Motor neuron (in vitro differentiated cells): ENCODE measurements at regions not wholly inside any gene's neighbourhood (a gene's known extent, or its start where the extent isn't known, plus 50 kb on each side); places are given as distances from the start of the nearest gene placed in this dataset.

Experiments
- ATAC-seq, 8 experiments: fragments of 200-7000 bp; cut with Tn5 transposase; replicated peaks in 6 of 8; 2 replicates each; pipeline ENCODE4 v1.8.0; 2021; ENCODE audit warnings: mild to moderate bottlenecking in 8 of 8, moderate library complexity in 8 of 8
- H3K27ac ChIP-seq, 2 donors: fragments of 250-450 bp; sonication (Bioruptor Pico); 2 replicates each; pipeline ENCODE4 v1.9.0; 2021; ENCODE audit warnings: antibody characterized with exemption in 2 of 2, mild to moderate bottlenecking in 2 of 2, moderate library complexity in 1 of 2
- H3K4me1 ChIP-seq, 2 donors: fragments of 250-450 bp; sonication (Bioruptor Pico); replicated peaks in 1 of 2; 2 replicates each; pipeline ENCODE4 v1.6.1; 2021; ENCODE audit warnings: antibody characterized with exemption in 2 of 2, mild to moderate bottlenecking in 2 of 2, moderate library complexity in 1 of 2
- H3K4me3 ChIP-seq, 5 donors: fragments of 250-450 bp; sonication (Bioruptor Pico); 2 replicates each; pipeline ENCODE4 v1.9.0; 2021; ENCODE audit warnings: antibody characterized with exemption in 5 of 5, mild to moderate bottlenecking in 5 of 5, moderate library complexity in 4 of 5
- WGBS, 10 experiments: fragments of 450-650 bp; shearing (Covaris generic); methylation state at CpG; one replicate each; pipeline ENCODE4 v1.0.0; 2022; 5-methylcytosine and 5-hydroxymethylcytosine counted together
- in situ Hi-C, 9 experiments: fragments of 400-800 bp; cut with MboI; loops; one replicate each; pipeline ENCODE4 v1.15.0; 2021; ENCODE audit warnings: low sequenced_read_pairs in 9 of 9, low pct_unique_long_range_greater_than_20kb in 2 of 9; ENCODE audit not compliant: unreplicated experiment in 9 of 9

DNA sequence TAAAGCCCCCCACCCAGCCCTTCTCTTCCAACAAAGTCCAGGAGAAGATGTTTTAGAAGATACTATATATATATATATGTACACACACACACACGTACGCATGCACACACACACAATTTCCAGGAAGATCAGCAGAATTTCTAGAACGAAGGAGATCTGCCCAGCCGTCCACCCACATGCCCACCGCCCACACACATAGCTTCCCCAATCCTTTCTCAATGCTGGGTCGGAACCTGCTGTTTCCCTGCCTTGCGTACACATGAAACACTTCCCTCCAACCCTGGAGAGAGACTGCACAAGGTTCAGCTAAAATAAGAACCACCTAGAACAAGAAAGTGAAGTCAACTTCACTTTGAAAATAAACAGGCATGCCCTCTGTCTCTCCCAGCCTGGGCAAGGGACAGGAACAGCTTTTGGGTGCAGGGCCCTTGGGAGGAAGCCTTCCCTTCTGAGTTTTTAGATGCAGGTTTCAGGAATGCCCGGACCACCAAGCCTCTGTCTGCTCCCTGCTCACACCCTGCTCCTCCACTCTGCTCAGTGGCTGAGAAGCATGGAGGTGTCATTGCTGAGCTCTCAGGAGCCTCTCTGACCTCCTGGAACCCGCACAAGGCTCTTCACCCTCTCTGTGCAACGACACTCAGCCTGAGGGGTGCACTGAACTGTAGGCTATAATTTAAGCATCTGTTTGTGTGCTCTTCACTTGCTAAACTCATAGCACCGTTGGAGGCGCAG is 149.4 kb downstream of the C5orf15 start:
- no peaks in the 10 kb centered on the region for H3K4me1 ChIP-seq
- no peak overlapping the region for H3K4me3 ChIP-seq
- in situ Hi-C loops, result no loop called here
- 57 to 100% (median 83%) methylated on average over 1 to 7 of the region's 12 CpGs; no CpG with 5 or more reads in 2 of the 10 experiments for WGBS, 10 experiments
- H3K27ac ChIP-seq, result no peak overlapping the region
- ATAC-seq, result no peak

DNA sequence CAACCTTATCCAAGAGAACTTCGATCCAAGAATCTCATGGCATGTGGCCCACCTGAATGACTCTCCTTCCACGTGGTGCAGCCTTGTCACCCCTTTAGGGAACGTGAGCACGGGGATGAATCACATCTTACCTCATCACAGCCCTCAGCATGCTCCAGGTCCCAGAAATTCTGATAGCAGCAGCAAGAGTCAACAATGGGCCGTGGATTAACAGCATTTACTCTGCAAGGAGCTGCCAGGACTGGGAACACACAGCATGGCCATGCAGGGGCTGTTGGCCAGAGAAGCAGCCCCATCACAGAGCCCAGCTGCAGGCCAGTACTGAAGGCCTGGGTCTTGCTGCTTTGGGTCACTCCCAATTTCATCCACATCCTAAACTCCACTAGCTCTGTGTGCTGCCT is 150.4 kb downstream of the C5orf15 start:
- Histone ChIP-seq H3K4me1 (no peaks in the 10 kb centered on the region), H3K27ac (no peak overlapping the region), H3K4me3 (no peak overlapping the region)
- 0 to 100% (median 63%) methylated on average over 1 to 5 of the region's 5 CpGs; no CpG with 5 or more reads in 1 of the 10 experiments for WGBS, 10 experiments
- peak in 3 of 8 experiments; percentile 15 to 58 (median 46) for ATAC-seq
- in situ Hi-C loops, result no loop called here

DNA sequence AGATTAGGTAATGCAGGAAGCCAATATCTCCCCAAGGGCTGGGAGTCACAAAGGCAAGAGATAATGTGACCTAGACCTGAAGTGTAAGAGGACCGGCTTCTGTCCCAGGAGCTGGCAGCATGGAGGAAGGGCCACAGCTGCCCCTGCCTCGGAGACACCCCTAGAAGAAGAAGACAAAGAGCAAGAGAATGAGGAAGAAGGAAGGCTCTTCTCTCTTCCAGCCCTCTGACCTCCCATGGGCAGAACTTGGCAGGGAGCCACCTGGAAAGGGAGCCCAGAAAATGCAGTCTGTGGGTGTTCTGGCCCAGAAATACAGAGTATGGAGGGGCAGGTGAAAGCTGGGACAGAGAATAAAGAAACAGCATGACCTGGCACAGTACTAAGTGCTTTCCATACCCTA is 151.0 kb downstream of the C5orf15 start:
- Histone ChIP-seq H3K4me1 (no peaks in the 10 kb centered on the region), H3K4me3 (no peak overlapping the region), H3K27ac (no peak overlapping the region)
- in situ Hi-C loops, result no loop called here
- no peak for ATAC-seq
- 20 to 70% (median 65%) methylated on average over 1 to 2 of the region's 2 CpGs; no CpG with 5 or more reads in 6 of the 10 experiments for WGBS, 10 experiments

DNA sequence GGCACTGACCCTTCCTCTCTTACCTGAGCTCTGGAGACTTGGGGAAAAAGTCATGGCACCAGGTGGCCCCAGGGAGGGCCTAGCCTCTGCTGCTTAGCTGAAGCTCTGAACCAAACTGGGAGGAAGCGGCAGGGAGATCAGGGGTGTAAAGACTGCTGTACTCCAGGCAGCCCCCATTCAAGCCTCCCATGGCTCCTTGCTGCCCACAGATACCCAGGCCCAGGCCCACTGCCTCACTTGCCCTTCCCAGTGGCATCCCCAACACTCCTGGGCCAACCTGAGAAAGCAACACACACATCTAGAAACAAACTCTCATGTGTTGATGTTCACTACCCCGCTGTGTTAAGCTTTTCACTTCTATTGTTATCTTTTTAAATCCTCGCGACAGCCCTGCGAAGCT is 151.6 kb downstream of the C5orf15 start:
- no peak overlapping the region for H3K4me3 ChIP-seq
- in situ Hi-C loops, result no loop called here
- 34 to 100% (median 73%) methylated on average over 1 to 4 of the region's 5 CpGs; no CpG with 5 or more reads in 2 of the 10 experiments for WGBS, 10 experiments
- ATAC-seq, result no peak
- H3K27ac ChIP-seq, result no peak overlapping the region
- no peaks in the 10 kb centered on the region for H3K4me1 ChIP-seq

- peak in 4 of 8 experiments; percentile 18 to 98 (median 87) for ATAC-seq
- in situ Hi-C loops, result no loop called here
- WGBS, 10 experiments, result 0 to 91% (median 0%) methylated on average over 1 to 5 of the region's 8 CpGs; no CpG with 5 or more reads in 3 of the 10 experiments
- Histone ChIP-seq H3K4me1 (no peaks in the 10 kb centered on the region), H3K4me3 (no peak overlapping the region), H3K27ac (no peak overlapping the region)
Measured at GRCh38 chr5:133814152-133814551, 154.3 kb downstream of the C5orf15 start.

DNA sequence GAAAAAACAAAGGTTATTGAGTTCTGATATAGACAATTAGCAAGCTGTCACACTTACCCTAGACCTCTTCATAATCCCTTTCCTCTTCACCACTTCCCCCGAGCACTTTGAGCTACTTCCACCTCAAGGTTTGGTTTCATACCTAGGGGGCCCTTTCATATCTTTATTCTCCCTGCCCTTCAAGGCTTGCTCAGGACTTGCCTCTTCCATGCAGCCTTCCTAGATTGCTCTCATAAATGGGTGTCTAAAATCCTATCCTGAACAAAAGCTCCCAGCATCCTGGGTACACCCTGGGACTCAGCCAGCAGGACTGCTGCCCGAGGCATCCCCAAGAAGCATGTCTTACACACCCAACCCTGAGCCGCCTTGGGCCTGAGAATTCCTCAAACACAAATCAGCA is 157.3 kb downstream of the C5orf15 start:
- Histone ChIP-seq H3K4me1 (no peaks in the 10 kb centered on the region), H3K27ac (no peak overlapping the region), H3K4me3 (no peak overlapping the region)
- ATAC-seq, result no peak
- whole genome bisulfite sequencing, 10 experiments, result 17 to 100% (median 80%) methylated on average over 1 to 3 of the region's 3 CpGs; no CpG with 5 or more reads in 1 of the 10 experiments
- in situ Hi-C loops, result no loop called here

DNA sequence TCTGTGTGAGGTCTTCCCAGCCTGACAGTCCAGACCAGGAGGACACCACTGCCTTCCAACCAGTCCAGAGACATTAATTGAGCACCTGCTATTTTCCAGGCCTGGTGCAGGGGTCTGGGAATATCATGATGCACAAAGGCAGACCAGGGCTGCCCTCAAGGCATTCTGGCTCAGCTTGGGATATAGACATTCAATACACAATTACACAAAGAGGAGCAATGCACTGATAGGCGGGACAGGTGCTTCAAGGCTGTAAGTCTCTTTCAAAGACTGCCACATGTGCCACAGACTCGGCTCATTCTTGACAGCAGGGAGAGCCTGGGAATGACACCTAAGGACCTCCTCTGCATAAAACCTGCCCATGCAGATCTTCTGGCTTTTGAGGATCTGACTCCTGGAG is 158.6 kb downstream of the C5orf15 start:
- Histone ChIP-seq H3K4me1 (no peaks in the 10 kb centered on the region), H3K4me3 (no peak overlapping the region), H3K27ac (no peak overlapping the region)
- ATAC-seq, result no peak
- in situ Hi-C loops, result no loop called here
- WGBS, 10 experiments, result 29 to 60% (median 58%) methylated on average over 1 to 2 of the region's 2 CpGs; no CpG with 5 or more reads in 7 of the 10 experiments

DNA sequence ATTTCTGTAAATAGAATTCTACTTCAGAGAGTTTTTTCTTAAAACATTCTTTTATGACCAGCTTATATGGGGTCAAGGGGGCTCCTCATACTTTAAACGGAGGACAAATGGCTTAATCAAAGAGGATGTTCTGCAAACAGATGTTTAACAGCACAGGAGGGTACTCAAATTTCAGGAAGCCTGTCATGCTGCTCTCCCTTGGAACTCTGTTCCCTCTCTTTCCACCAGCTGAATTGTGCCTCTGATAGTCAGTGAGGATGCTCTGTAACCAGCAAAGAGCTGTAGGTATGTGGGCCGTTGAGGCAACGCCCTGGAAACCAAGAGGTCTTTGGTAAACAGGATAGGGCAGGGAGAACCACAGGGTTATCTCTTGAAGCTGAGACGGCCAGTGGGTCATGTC is 161.1 kb downstream of the C5orf15 start:
- in situ Hi-C loops, result no loop called here
- 0 to 79% (median 26%) methylated on average over 1 to 3 of the region's 4 CpGs; no CpG with 5 or more reads in 3 of the 10 experiments for WGBS, 10 experiments
- Histone ChIP-seq H3K27ac (no peak overlapping the region), H3K4me3 (no peak overlapping the region), H3K4me1 (no peaks in the 10 kb centered on the region)
- no peak for ATAC-seq

- Histone ChIP-seq H3K4me3 (no peak overlapping the region), H3K4me1 (no peaks in the 10 kb centered on the region), H3K27ac (no peak overlapping the region)
- WGBS, 10 experiments, result 30 to 100% (median 57%) methylated on average over 1 to 2 of the region's 3 CpGs; no CpG with 5 or more reads in 3 of the 10 experiments
- in situ Hi-C loops, result no loop called here
- no peak for ATAC-seq
Measured at GRCh38 chr5:133806847-133807246, 161.6 kb downstream of the C5orf15 start.

- H3K4me3 ChIP-seq, result no peak overlapping the region
- no peak overlapping the region for H3K27ac ChIP-seq
- no peaks in the 10 kb centered on the region for H3K4me1 ChIP-seq
- in situ Hi-C loops, result no loop called here
- 17 to 100% (median 76%) methylated on average over 1 to 7 of the region's 8 CpGs; no CpG with 5 or more reads in 1 of the 10 experiments for WGBS, 10 experiments
- ATAC-seq, result peak in 3 of 8 experiments; percentile 20 to 100 (median 99)
Measured at GRCh38 chr5:133801955-133802751, 166.3 kb downstream of the C5orf15 start.

DNA sequence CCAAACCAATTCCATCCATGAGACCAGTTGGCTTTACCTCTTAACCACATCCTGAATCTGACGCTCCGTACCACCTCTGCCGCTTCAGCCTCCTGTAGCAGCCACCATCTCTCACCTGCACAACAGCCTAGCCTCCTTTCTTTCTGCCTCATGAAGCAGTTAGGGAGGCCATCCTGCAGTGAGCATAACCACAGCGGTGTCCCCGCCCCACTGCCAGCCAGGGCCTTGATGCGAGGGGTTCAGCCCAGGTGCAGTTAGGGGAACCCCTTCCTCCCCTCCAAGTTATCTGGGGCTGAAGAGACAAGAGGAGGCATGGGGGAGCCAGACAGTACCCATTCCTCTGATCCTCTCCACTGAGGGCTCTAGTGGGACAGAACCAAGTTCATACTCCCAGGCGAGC is 167.0 kb downstream of the C5orf15 start:
- in situ Hi-C loops, result no loop called here
- 0 to 100% (median 61%) methylated on average over 1 to 6 of the region's 7 CpGs; no CpG with 5 or more reads in 6 of the 10 experiments for WGBS, 10 experiments
- ATAC-seq, result no peak
- Histone ChIP-seq H3K4me3 (no peak overlapping the region), H3K27ac (no peak overlapping the region), H3K4me1 (no peaks in the 10 kb centered on the region)

DNA sequence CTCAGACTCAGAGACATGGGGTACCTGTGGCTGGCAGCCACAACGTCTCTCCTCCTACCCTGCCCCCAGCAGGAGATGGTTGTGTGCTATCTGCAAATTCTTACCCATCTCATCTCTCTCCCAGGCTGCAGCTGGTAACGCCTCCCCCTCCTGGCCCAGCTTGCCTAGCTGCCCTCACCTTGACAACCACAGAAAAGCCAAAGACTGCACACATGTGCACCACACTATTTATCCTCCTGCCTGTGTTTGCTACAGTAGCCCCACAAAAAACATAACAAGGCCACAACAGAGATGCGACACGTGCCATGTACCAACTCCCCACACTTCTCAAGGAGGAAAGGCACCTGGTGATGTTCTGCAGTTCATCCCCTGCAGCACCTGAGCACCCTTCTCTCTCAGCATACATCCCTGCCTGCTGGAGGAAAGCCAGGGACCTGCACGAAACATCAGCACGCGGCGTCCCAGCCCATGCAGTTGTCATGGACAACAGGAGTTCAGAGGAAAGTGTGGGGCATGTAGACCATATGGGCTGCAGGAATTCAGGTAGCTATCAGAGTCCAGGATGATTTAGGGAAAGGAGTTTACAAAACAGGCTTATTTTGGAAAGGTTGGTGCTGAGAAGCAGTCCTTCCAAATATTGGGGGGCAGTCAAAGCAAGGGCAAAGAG is 168.7 kb downstream of the C5orf15 start:
- 17 to 90% methylated on average over 1 to 2 of the region's 8 CpGs; no CpG with 5 or more reads in 8 of the 10 experiments for WGBS, 10 experiments
- ATAC-seq, result peak in 1 of 8 experiments; percentile 94
- no peak overlapping the region for H3K4me3 ChIP-seq
- no peak overlapping the region for H3K27ac ChIP-seq
- in situ Hi-C loops, result no loop called here
- no peaks in the 10 kb centered on the region for H3K4me1 ChIP-seq

DNA sequence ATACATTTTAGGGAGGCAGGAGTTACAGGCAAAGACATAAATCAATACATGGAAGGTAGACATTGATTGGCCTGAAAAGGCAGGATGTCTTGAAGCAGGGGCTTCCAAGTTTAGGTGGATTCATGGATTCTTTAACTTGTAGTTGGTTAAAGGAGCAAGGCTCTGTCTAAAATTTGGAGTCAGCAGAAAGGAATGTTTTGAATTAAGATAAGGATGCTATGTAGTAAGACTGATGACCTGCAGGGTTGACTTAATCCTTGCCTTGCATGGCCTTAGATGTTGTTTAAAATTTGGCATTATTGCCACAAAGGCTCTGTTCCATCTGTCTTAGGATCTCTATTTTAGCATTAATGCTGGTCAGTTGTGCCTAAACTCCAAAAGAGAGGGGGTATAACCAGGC is 171.3 kb downstream of the C5orf15 start:
- H3K4me1 ChIP-seq, result no peaks in the 10 kb centered on the region
- ATAC-seq, result no peak
- H3K4me3 ChIP-seq, result no peak overlapping the region
- H3K27ac ChIP-seq, result no peak overlapping the region
- in situ Hi-C loops, result no loop called here
